Limb (tissue), 2 donors: ENCODE measurements at regions not wholly inside any gene's neighbourhood (a gene's known extent, or its start where the extent isn't known, plus 50 kb on each side); places are given as distances from the start of the nearest gene placed in this dataset.
"Not testable (repeated sequence)": the region's sequence is repeated elsewhere in the genome, so short reads cannot be mapped to it uniquely, and the experiment has no call there.

ENCODE experiments used
- DNase-seq, 2 donors: peaks; one replicate each; pipeline ENCODE4 v3.0.0-alpha.2; 2016; ENCODE audit errors: extremely low spot score in 2 of 2

GRCh38 chr13:90896002-90896401, 451.5 kb upstream of the MIR17HG start:
- no peak for DNase-seq

- DNase-seq: no peak
Observed at GRCh38 chr13:90898811-90899210, 448.7 kb upstream of the MIR17HG start.

GRCh38 chr13:90899416-90899815, 448.1 kb upstream of the MIR17HG start:
- DNase-seq: no peak

DNA sequence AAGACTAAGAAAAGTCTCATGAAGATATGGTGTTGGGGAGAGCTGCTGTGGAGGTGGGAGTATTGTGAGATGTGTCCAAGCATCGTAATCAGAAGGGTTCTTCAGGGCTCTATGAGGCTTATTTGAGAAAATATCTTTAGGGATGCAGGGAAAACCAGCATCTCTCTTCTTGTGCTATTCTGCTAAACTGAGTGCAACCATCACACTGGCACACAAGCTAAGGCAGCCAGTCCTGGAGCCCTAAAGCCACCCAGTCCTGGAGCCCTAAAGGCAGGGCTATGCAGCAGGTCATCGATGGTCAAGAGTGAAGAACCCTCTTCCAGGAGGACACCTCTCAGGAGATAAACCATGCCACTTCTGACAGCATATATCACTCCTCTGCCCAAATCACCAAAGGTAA, 445.2 kb upstream of the MIR17HG start:
- DNase-seq: no peak

DNA sequence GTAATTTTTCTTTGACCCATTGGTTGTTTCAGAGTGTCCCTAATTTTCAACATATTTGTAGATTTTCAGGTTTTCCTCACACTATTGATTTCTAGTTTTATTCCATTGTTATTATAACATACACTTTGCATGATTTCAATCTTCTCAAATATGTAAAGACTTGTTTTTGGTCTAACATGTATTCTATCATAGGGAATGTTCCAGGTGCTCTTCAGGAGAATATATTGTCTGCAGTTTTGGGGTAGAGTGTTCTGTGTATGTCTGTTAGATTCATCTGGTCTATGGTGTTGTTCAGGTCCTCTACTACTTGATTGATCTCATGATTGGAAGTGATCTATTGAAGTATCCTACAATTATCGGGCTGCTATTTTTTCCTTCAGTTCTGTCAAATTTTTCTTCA, 440.9 kb upstream of the MIR17HG start:
- no peak for DNase-seq

GRCh38 chr13:90908792-90909191, 438.7 kb upstream of the MIR17HG start:
- no peak for DNase-seq

DNA sequence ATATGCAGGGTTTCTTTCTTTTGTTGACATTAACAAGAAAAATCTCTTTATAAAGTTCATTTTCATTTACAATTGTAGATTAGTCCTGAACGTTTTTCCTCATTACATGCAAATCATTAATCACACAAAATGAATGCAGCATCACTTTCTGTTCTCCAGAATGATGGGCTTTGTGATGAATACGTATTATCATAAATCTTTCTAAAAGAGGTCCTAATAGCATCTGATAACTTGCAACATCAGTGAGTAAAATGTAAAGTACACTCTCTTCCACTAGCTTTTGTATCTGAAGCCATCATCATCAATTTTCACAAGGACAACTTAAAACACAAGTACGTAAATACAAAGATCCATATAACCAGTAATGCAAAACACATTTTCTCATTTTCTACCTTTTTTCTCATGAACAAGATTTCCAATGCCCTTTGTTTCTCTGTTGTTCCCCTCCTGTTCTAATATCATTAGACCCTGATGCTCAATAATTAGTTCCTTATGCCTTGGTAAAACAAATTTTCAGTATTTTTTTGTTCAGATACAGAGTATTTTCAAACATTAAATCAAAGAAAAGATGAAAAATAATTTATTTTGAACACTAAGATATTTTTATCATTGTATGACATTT, 437.4 kb upstream of the MIR17HG start:
- no peak for DNase-seq

GRCh38 chr13:90912247-90912646, 435.2 kb upstream of the MIR17HG start:
- no peak for DNase-seq

- no peak for DNase-seq
Observed at GRCh38 chr13:90918536-90918935, 429.0 kb upstream of the MIR17HG start.

DNA sequence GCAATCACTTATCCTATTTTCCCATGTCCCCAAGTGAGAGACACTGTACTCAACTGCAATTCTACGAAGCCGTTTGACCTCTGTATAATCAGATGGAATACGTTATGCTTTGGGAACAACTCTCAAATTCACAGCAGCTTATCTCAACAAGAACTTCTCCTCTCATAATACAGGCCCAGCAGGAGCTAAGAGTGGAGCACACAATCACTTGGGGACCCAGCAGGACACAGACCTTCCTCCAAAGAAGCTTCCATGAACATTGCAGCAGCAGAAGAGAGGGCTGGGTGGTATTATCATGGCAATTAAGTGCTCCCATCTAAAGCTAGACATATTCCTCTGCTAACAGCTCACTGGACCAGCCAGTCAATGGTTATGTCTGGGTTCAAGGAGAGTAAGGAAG, 428.3 kb upstream of the MIR17HG start:
- DNase-seq: no peak

GRCh38 chr13:90926459-90926858, 421.0 kb upstream of the MIR17HG start:
- DNase-seq: no peak

GRCh38 chr13:90928109-90928508, 419.4 kb upstream of the MIR17HG start:
- DNase-seq: no peak

DNA sequence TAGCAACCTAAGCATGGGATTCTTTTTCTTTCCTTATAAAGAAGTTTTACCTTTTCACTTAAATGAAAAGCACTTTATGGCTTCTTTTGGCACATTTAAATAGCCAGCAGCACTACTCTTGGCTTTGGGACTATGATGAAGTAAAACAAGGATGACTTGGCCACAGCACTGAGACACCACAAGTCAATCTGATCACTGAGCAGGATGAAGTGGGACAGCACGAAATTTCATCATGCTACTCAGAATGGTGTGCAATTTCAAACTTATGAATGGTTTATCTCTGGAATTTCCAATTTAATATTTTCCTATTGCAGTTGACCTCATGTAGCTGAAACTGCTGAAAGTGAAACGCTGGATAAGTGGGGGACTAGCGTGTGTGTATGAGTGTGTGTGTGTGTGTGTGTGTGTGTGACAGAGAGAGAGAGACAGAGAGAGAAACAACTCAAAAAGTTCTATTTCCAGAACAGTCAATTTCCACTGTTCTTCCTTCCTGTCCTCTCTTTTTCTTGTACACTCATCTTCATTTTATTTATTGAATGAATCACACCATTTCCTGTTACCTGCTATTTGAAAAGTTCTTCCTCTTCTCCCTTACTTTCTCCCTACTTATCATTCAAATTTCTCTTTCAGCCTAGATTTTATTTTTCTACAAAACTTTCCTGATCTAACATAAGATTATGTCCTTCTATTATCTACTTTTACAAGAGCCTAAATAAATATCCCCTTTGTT, 414.2 kb upstream of the MIR17HG start:
- no peak for DNase-seq

DNA sequence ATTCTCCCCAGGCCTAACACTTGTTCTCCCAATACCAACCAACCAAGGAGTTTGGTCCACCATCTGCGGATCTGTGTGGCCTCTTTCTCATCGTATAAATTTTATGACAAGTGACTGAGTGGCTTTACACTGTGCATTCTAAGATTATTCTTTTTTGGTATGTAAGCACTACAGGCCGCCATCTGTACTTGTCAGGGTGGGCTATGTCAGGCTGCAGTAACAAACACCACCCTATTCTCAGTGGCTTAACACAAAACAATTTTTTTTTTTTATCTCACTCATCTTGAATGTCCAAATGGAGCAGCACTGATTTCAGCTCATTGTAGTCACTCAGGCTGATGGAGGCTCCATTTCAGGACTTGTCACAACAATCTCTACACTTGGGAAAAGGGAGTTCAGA, 412.7 kb upstream of the MIR17HG start:
- no peak for DNase-seq

DNA sequence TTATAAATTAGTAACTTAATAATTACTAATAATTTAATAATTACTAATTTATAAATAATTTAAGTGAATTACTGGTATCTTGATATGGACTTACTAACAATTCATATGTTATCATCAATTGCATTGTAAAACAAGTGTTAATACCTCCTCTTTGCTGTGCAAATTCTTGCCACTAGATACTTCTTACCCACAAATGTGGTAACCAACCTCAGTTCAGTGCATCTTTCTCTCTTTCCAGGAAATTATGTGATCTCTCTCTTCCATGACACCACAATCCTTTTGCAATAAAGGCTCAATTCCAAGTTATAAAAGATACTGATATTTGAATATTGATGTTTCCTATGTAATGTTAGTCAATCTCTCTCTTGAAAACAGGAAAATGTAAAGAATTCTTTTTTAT, 408.6 kb upstream of the MIR17HG start:
- DNase-seq: no peak

DNA sequence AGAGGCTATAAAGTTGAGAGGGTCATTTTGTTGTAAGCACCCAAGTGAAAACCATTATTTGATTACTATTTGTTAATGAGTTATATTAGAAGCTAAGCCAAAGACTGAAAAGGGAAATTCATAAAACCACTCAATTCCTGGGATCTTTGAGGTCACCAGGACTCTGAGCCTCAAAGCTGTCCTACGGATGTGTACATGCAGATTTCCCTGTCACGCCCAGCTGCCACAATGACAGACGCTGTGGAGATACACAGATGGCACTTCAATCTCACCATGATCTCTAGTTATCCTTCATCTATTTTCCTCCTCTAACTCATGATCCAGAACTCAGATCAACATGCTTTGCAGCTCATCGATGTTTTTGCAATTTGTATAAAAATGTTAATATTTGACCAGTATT, 403.5 kb upstream of the MIR17HG start:
- DNase-seq: no peak

DNA sequence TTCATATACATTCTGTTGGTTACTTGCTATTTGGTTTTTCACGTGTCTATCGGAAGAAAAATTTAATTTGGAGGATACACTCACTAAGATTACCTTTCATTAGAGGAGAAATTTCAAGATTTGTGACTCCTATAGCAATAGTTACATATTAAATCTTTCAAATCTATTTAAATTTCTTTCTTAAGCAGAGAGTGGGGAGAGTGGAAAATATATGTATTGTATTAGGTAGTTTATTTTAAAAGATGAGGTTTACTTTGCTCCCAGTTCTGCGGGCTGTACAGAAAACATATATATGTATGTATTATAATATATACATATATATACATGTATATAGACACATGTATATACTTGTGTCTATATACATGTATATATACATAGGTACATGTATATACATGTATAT, 402.3 kb upstream of the MIR17HG start:
- DNase-seq: not testable (repeated sequence)

GRCh38 chr13:90946125-90946524, 401.4 kb upstream of the MIR17HG start:
- DNase-seq: not testable (repeated sequence)

- DNase-seq: no peak
Observed at GRCh38 chr13:90947976-90948375, 399.5 kb upstream of the MIR17HG start.

GRCh38 chr13:90950160-90950559, 397.3 kb upstream of the MIR17HG start:
- no peak for DNase-seq

- DNase-seq: no peak
Observed at GRCh38 chr13:90951663-90952062, 395.8 kb upstream of the MIR17HG start.

DNA sequence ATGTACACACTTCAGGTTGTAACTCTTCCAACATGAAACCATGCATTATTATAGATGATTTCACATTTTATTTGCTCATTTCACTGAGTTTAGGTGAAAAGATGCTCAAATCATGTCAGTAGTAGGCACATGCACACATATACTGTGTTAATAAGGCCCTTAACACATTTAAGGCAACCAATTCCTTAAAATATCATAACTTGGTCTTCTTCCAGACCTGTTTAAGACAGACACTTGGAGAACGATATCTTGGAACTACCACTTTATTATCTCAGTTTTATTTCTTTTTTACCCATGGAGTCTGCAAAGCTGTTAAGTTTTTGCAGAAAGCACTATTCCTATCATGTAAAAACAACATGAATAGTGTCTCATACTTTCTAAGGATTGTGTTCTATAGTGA, 395.2 kb upstream of the MIR17HG start:
- no peak for DNase-seq

- DNase-seq: no peak
Observed at GRCh38 chr13:90954605-90955195, 392.8 kb upstream of the MIR17HG start.
